ENCODE measurements at regions not wholly inside any gene's neighbourhood (a gene's known extent, or its start where the extent isn't known, plus 50 kb on each side); places are given as distances from the start of the nearest gene placed in this dataset.

GRCh38 chr16:86928523-86929011 is 350.2 kb downstream of the FOXL1 start:
- Histone ChIP-seq H3K27me3 (no peaks in the 10 kb centered on the region), H3K27ac (no peak overlapping the region)
- intact Hi-C loops (cut with DNase I) = no loop called here

DNA sequence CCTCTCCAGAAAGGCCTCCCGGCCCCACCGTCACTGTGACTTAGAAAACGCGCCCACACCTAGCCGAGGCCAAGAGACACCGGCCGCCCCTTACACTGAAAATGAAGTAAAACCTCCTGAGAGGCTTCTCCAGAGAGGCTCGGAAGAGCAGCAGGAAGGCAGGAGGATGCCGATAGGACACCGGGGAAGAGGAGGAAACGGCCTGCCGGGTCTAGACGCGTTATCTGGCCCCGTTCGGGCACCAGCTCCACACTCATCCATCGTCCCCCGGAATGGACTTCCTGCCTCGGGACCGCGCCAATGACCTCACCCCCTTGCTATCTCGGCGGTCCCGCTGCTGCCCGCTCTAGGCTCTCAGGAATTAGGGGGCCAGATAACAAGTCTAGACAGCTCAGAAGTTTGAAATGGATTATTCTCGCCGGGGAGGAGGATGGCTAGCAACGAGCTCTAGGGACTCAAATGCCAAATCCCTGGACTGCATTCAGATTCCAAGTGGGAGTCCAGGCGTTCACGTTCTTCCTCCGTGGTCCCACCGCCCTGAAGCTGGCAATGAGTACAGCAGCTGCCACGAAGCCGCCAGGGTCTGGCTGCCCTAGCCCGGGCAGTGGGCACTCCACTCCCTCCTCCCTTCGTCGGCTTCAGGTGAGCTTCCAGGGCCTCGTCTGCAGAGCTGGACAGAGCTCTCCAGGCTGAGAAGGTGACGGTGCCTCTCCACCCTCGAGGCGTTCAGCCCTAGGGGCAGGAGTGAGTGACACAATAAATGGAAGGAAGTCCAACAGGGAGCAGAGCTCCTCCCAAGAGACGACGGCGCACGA is 350.9 kb downstream of the FOXL1 start:
- Histone ChIP-seq H3K27me3 (no peaks in the 10 kb centered on the region), H3K9me3 (no peaks in the 10 kb centered on the region), H3K27ac (no peak overlapping the region), H3K36me3 (no peaks in the 10 kb centered on the region), H3K4me3 (no peak overlapping the region), H3K4me1 (ENCODE audit: insufficient read depth) (peaks cover 5% of the 10 kb centered on the region)
- 28 to 36% (median 31%) methylated on average over 43 to 45 of the region's 45 CpGs for WGBS, 3 donors
- TF ChIP-seq POLR2A (IDR thresholded peaks at IDR 0.05) (no peak), EP300 (IDR thresholded peaks at IDR 0.05) (no peak)
- TF ChIP-seq, protein P1, sequence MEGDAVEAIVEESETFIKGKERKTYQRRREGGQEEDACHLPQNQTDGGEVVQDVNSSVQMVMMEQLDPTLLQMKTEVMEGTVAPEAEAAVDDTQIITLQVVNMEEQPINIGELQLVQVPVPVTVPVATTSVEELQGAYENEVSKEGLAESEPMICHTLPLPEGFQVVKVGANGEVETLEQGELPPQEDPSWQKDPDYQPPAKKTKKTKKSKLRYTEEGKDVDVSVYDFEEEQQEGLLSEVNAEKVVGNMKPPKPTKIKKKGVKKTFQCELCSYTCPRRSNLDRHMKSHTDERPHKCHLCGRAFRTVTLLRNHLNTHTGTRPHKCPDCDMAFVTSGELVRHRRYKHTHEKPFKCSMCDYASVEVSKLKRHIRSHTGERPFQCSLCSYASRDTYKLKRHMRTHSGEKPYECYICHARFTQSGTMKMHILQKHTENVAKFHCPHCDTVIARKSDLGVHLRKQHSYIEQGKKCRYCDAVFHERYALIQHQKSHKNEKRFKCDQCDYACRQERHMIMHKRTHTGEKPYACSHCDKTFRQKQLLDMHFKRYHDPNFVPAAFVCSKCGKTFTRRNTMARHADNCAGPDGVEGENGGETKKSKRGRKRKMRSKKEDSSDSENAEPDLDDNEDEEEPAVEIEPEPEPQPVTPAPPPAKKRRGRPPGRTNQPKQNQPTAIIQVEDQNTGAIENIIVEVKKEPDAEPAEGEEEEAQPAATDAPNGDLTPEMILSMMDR (IDR thresholded peaks at IDR 0.05) = no peak
- intact Hi-C loops (cut with DNase I) = no loop called here
- no peak for DNase-seq

More at GRCh38 chr16:86928523-86929011, 350.2 kb downstream of the FOXL1 start:
- Histone ChIP-seq H3K4me3 (no peak overlapping the region), H3K9me3 (no peaks in the 10 kb centered on the region), H3K36me3 (no peaks in the 10 kb centered on the region), H3K4me1 (ENCODE audit: insufficient read depth) (peaks cover 5% of the 10 kb centered on the region)
- TF ChIP-seq POLR2A (IDR thresholded peaks at IDR 0.05) = no peak
- TF ChIP-seq, protein P1 (IDR thresholded peaks at IDR 0.05) = no peak
- TF ChIP-seq EP300 (IDR thresholded peaks at IDR 0.05) = no peak
- DNase-seq = no peak
- 64 to 71% (median 71%) methylated on average over 9 of the region's 9 CpGs for WGBS, 3 donors

DNA sequence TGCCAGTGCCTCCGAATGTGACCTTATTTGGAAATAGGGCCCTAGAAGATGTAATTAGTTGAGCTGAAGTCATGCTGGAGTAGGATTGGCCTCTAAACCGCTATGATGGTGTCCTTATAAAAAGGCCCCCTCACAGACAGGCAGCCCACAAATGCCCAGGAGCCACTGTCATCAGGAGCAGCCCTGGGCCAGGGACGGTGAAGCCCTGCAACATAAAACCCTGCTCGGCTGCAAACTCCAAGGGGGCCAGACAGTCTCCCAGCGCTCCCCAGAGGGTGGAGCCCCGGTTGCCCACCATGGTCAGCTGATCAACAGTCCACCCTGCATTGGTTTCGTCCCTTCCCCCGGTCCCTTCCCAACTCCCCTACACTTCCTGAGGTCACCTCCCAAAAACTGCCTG is 351.7 kb downstream of the FOXL1 start:
- Histone ChIP-seq H3K27ac (no peak overlapping the region), H3K27me3 (no peaks in the 10 kb centered on the region), H3K36me3 (no peaks in the 10 kb centered on the region), H3K4me3 (no peak overlapping the region), H3K4me1 (ENCODE audit: insufficient read depth) (peaks cover 5% of the 10 kb centered on the region), H3K9me3 (no peaks in the 10 kb centered on the region)
- no peak for DNase-seq
- no peak for TF ChIP-seq POLR2A (IDR thresholded peaks at IDR 0.05)
- TF ChIP-seq EP300 (IDR thresholded peaks at IDR 0.05) = no peak
- TF ChIP-seq, protein P1 (IDR thresholded peaks at IDR 0.05) = no peak
- intact Hi-C loops (cut with DNase I) = no loop called here
- WGBS, 3 donors = 85 to 93% (median 89%) methylated on average over 8 of the region's 8 CpGs

DNA sequence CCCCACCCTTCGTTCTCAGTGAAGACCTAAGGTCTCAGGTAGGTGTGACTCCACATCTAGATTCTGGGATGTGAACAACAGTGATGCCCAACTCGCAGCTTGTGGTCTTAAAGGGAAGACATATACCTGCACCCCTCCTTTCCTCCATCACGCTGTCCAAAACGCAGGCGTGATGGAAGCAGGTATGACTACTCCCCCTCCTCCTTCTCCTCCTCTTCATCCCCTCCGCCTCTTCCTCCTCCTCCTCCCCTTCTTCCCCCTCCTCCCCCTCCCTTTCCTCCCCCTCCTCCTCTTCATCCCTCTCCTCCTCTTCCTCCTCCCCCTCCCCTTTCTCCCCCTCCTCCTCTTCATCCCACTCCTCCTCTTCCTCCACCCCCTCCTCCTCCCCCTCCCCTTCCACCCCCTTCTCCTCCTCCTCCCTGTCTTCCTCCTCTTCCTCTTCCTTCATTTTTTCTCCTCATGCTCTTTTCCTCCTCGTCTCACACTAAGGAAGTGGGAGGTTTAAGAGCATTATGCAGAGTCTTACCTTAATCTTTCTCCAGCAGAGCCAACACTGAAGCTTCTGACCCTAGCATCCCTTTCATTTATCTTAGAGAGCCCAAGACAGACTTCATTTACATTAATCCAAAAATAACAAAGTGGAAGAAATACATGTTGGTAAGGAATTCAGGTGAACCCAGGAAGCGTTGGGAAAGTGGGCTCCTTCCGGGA is 352.5 kb downstream of the FOXL1 start:
- no peak for TF ChIP-seq EP300 (IDR thresholded peaks at IDR 0.05)
- TF ChIP-seq POLR2A (IDR thresholded peaks at IDR 0.05) = no peak
- TF ChIP-seq, protein P1 (IDR thresholded peaks at IDR 0.05) = no peak
- no peak overlapping the region for H3K4me3 ChIP-seq

More for the DNA sequence above, 352.5 kb downstream of the FOXL1 start:
- no peaks in the 10 kb centered on the region for H3K36me3 ChIP-seq
- peaks cover 5% of the 10 kb centered on the region for H3K4me1 ChIP-seq (ENCODE audit: insufficient read depth)
- DNase-seq = no peak
- H3K9me3 ChIP-seq = no peaks in the 10 kb centered on the region
- intact Hi-C loops (cut with DNase I) = no loop called here
- H3K27me3 ChIP-seq = no peaks in the 10 kb centered on the region
- WGBS, 3 donors = 57 to 70% (median 63%) methylated on average over 9 of the region's 9 CpGs
- no peak overlapping the region for H3K27ac ChIP-seq

Data from ovary (tissue), 7 donors.